Kidney capillary endothelial cell (primary cell): ENCODE measurements at regions not wholly inside any gene's neighbourhood (a gene's known extent, or its start where the extent isn't known, plus 50 kb on each side); places are given as distances from the start of the nearest gene placed in this dataset.

Experiments
- DNase-seq: peaks from one replicate; pipeline ENCODE4 v3.0.0-alpha.2; 2018; ENCODE audit warnings: low spot score

- no peak for DNase-seq
Measured at GRCh38 chr20:39137299-39137698, 175.2 kb downstream of the DHX35 start.

- DNase-seq, result no peak
Measured at GRCh38 chr20:39136798-39137197, 174.7 kb downstream of the DHX35 start.

- DNase-seq, result no peak
Measured at GRCh38 chr20:39135885-39136544, 173.9 kb downstream of the DHX35 start.

DNA sequence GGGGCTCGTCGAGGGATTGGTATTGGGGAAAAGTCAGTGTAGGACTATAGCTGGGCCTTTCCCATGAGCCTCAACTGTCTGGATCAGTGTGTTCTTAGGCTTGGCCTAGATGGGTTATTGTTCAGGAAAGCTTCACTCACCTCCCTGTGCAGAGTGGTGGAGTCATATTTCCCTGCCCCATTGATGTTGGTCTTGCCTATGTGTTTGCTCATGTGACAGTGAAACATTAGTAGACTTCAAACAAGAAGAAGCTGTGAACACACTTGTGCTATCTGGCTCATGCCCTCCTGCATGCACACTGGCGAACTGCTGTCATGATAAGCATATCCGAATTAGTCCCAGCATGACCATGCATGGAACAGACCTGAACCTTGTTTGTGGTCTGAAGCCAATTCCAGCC is 171.1 kb downstream of the DHX35 start:
- DNase-seq, result no peak

GRCh38 chr20:39132511-39132910 is 170.4 kb downstream of the DHX35 start:
- DNase-seq, result no peak

DNA sequence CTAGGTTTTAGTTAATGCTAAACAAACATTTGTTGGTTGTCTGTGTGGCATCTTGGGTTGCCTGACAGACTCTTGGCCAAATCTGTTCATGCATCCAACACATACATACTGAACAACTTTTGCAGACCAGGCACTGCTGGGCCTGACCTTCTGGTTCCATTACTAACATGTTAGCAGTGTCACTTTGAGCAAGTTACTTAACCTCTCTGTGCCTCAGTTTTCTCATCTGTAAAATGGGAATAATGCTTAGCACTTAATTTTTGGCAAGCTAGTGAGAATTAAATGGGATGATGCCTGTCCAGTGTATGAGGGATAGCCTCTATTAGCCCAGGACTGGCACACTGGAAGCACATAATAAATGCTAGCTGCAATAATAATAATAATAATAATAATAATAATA is 169.9 kb downstream of the DHX35 start:
- DNase-seq, result no peak

- no peak for DNase-seq
Measured at GRCh38 chr20:39130627-39131026, 168.5 kb downstream of the DHX35 start.

GRCh38 chr20:39129523-39129922 is 167.4 kb downstream of the DHX35 start:
- no peak for DNase-seq

DNA sequence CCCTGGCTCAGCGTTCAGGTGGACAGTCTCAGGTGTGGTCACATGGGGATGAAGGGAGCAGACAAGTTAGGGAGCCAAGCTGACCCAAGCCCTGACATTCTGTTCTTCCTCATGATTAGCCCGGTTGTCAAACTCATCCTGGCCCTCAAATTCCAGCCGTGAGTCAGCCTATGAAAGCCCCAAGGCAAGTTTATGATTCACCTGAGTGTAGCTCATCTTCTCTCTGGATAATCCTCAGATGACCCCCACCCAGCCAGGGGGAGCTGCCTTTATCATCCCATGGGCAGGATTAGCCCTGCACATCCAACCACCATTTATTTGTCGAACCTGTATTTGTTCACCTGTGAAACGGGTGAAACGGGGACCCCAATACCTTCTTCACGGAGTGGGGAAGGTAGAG is 161.9 kb downstream of the DHX35 start:
- no peak for DNase-seq

DNA sequence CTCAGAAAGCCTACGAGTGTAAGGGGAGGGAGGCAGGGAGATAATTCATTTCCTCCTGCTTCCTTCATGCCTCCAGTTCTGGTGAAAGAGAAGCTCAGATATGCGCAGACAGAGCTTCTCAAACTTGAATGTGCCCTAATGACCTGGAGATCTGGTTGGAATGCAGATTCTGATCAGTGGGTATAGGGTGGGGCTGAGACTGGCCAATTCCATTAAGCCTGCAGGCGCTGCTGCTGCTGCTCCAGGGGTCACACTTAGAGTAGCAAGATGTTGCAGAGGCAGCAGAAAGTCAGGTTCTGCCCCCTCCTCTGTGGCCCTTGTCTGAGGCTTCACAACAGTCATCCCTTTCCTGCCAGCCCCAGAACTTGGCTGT is 161.0 kb downstream of the DHX35 start:
- DNase-seq, result no peak

DNA sequence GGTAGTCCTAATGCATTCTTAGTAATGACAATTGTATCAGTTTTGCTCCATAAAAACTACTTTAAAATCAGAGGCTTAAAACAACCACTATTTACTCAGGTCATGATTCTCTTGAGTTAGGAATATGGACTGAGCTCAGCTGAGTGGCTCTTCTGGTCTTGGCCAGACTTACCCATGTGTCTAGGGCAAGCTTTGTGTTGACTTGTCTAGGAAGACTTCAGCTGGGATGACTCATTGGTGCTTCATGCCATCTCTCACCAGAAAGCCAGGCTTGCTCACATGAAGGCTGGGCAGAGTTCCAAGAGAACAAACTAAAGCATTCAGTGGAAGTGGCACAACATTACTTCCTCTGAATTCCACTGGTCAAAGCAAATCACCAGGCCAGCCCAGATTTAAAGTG is 155.3 kb downstream of the DHX35 start:
- DNase-seq, result peak; percentile 69

DNA sequence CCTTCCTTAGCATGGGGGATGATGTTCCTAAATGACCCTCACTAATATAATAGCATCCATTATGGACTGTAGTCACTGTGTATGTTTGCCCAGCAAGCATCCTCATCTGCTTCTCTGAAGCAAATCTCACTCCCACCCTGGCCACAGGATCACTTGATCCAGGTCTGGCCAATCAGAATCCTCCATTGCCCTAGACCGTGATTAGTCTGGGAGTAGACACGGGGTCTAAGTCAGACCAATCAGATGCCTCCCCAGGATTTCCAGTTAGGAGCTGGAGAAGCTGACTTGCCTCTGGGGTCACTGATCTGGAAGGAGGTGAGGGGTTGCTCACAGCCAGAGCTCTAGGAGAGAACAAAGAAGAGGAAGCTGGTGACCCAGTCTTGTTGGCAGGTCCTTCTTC is 153.9 kb downstream of the DHX35 start:
- DNase-seq, result no peak

DNA sequence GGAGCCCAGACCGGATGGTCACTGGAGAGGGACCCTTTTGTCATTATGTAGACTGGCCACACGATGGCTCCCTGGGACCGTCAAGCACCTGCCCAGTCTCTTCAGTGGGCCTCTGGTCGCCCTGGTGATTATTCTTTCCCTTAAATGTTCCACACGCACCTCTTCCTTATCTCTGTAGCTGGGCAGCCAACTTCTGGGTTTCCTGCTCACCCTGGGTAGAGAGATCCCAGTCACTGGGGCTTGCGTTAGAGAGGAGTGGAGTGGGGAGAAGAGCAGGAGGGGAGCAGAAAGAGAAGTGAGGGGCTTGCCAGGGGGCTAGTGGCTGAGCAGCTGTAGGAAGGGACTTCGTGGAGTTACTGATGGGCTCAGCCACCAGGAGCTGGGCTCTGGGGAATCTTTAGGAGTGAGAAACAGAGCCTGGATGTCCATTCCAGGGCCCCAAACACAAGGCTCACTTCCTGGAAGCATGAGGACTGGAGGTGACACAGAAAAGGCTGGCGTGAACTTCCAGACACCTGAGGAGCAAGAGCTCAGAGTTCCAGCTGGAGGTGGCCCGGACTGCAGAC is 150.1 kb downstream of the DHX35 start:
- peak; percentile 60 for DNase-seq

- no peak for DNase-seq
Measured at GRCh38 chr20:39111359-39112177, 149.4 kb downstream of the DHX35 start.

- DNase-seq, result no peak
Measured at GRCh38 chr20:39110819-39111136, 148.6 kb downstream of the DHX35 start.

DNA sequence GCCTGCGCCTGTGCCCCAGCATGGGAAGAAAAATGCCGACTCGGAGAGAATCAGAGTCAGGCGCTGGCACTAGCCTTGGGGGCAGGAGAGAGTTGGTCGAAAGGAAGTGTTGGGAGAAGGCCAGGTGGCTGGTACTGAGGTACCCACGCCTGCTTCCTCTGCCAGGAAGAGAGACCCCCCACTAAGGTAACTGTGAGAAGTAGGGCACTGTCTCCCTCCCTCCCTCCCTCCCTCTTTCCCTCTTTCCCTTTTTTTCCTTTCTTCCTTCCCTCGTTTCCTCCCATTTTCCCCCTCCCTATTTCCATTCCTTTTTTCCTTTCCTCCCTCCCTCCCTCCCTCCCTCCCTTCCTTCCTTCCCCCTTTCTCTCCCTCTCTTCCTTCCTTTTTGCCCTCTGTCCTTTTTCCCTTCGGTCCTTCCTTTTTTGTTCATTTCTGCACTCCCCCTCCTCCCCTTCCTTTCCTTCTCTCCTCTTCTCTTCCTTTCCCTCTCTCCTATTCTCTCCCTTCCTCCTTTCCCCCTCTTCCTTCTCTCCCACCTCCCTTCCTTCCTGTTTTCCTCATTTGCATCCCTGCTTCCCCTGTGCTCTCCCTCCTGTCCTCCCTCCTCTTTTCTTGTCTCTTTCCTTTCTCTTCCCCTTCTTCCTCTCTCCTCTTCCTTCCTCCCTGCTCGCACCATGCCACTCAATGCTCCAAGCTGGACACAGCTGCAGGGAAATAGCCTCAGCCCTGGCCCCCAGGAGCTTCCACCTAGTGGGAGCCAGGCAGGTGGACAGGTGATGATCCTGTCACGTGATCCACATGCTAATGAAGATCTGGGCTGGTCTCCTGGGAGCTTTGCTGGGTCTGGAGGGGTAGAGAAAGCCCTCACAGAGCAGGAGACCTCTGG is 148.0 kb downstream of the DHX35 start:
- DNase-seq, result no peak

GRCh38 chr20:39108746-39109145 is 146.6 kb downstream of the DHX35 start:
- DNase-seq, result peak; percentile 90

DNA sequence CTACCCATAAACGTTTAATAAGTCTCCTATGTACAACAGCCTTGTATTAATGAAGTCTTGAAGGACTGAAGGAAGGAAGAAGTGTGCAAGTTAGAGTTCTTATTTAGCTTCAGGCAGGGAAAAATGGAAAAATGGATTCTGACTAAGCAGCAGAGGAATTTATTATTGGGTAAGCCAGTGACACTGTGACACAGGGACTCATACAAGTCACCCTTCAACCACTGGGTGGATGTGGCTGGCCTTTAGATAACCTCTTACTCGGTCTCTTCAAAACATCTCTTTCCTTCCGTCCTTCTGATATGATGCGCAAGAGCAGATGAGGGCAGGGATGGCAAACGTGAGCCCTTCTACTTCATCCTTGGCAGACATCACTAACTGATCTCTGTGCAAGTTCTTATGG is 145.6 kb downstream of the DHX35 start:
- peak; percentile 49 for DNase-seq

GRCh38 chr20:39106791-39107190 is 144.6 kb downstream of the DHX35 start:
- DNase-seq, result no peak

DNA sequence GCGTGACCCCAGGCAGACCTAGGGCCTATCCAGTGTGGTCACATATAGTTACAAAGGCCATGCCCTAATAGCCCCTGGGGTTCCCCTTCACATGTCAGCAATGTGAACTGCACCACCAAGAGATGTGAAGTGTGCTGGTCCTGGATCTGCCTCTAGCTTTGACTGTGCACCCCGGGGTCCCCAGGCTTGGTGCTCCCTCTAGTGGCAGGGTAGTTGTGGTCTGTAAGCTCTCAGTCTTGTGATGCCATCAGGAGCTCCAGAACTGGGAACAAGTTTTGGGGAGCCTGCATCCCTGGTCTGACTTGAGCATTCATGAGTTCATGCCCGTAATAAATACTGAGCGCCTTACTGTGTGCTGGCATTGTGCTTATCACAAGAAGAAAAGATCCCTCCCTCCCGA is 143.4 kb downstream of the DHX35 start:
- DNase-seq, result no peak

DNA sequence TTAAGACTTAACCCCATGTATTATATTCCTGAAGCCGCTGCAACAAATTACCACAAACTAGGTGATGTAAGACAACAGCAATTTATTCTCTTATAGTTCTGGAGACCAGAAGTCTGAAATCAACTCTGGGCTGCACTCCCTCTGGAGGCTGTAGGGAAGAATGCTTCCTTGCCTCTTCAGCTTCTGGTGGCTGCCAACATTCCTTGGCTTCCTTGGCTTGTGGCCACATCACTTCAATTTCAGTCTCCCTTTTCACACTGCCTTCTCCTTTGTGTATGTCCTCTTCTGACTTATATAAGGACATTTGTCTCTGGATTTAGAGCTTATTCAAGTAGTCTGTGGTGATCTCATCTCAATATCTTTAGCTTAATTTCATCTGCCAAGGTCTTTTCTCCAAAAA is 141.6 kb downstream of the DHX35 start:
- DNase-seq, result no peak

DNA sequence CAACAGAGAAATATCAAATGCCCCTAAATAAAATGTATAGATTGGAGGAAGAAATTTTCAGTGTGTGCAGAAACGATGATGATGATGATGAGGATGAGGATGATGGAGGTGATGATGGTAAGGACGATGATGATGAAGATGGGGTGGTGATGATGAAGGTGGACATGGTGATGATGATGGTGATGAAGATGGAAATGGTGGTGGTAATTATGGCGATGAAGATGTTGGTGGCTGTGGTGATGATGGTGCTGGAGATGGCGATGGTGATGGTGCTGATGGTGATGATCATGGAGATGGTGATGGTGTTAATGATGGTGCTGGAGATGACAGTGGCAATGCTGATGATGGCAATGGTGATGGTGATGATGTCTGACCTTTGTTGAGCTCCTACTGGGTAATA is 141.2 kb downstream of the DHX35 start:
- no peak for DNase-seq

DNA sequence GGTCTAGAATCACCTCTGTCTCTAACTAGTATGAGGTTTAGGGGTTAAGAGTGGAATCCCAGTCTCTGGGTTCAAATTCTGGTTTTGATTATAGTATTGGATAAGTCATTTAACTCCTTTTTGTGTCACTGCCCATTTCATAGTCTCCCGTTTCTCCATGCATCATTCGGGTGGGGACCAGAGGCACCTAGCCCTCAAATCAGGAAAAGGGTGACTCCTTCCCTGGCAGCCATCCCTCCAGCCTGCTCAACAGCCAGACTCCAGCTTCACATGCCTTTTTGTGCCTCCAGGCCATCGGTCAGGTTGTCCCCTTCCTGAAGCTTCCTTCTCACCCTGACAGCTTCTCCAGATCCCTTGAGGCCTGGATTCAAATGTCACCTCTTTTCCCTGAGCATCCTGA is 139.8 kb downstream of the DHX35 start:
- DNase-seq, result no peak
